Lower leg skin (tissue), 3 donors: ENCODE measurements at regions not wholly inside any gene's neighbourhood (a gene's known extent, or its start where the extent isn't known, plus 50 kb on each side); places are given as distances from the start of the nearest gene placed in this dataset.

ENCODE experiments used
- POLR2A ChIP-seq, 2 donors: fragments of 450-650 bp; IDR thresholded peaks; one replicate each; pipeline ENCODE4 v1.6.1; 2016 to 2017; ENCODE audit warnings: antibody characterized with exemption in 2 of 2, mild to moderate bottlenecking in 1 of 2, moderate library complexity in 1 of 2
- TF ChIP-seq, protein P1 (sequence below), 3 donors: fragments of 450-650 bp; IDR thresholded peaks; one replicate each; pipeline ENCODE4 v1.5.1; 2016; ENCODE audit warnings: antibody characterized with exemption in 3 of 3, mild to moderate bottlenecking in 3 of 3, moderate library complexity in 2 of 3

DNA sequence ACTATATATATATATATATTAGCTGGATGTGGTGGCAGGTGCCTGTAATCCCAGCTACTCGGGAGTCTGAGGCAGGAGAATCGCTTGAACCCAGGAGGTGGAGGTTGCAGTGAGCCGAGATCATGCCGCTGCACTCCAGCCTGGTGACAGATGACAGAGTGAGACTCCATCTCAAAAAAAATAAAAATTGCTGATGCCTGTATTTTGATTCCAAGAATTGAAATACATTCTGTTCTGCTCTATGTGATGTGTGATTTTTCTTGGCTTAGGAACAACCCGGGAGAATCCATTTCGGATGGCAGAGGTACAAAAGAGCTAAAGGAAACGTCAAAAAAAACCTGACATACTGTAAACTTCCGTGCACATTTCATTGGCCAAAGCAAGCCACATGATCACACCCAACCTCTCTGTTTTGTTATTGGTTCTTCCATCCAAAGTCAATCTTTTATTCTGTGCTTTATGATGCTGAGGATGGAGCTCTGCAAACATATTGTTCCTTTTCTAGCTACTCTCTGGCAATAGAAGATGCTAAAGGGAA lies 478.1 kb upstream of the MAP2 start:
- TF ChIP-seq, protein P1, sequence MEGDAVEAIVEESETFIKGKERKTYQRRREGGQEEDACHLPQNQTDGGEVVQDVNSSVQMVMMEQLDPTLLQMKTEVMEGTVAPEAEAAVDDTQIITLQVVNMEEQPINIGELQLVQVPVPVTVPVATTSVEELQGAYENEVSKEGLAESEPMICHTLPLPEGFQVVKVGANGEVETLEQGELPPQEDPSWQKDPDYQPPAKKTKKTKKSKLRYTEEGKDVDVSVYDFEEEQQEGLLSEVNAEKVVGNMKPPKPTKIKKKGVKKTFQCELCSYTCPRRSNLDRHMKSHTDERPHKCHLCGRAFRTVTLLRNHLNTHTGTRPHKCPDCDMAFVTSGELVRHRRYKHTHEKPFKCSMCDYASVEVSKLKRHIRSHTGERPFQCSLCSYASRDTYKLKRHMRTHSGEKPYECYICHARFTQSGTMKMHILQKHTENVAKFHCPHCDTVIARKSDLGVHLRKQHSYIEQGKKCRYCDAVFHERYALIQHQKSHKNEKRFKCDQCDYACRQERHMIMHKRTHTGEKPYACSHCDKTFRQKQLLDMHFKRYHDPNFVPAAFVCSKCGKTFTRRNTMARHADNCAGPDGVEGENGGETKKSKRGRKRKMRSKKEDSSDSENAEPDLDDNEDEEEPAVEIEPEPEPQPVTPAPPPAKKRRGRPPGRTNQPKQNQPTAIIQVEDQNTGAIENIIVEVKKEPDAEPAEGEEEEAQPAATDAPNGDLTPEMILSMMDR (IDR thresholded peaks at IDR 0.05), result no peak
- TF ChIP-seq POLR2A (IDR thresholded peaks at IDR 0.05), result no peak
